ENCODE measurements at regions not wholly inside any gene's neighbourhood (a gene's known extent, or its start where the extent isn't known, plus 50 kb on each side); places are given as distances from the start of the nearest gene placed in this dataset.
"Not testable (repeated sequence)": the region's sequence is repeated elsewhere in the genome, so short reads cannot be mapped to it uniquely, and the experiment has no call there.

DNA sequence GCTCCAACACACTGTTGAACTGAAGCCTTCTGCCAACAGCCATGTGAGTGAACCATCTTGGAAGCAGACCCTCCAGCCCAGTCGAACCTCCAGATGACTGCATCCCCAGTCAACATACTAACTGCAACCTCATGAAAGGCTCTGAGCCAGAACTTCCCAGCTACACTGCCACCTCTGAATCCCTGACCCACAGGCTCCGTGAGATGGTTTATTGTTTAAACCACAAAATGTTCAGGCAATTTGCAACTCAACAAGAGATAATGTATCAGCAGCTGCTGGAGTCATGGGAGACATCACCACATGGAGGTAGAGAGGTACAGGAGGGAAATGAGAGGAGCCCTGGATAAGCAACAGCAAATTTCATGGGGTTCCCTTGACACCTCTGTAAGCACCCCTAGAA is 266.4 kb upstream of the NBEA start:
- no peak for DNase-seq (ENCODE audit: low read depth in 3 of 3)

- DNase-seq (ENCODE audit: low read depth in 3 of 3): no peak
Observed at GRCh38 chr13:34678154-34678553, 263.9 kb upstream of the NBEA start.

DNA sequence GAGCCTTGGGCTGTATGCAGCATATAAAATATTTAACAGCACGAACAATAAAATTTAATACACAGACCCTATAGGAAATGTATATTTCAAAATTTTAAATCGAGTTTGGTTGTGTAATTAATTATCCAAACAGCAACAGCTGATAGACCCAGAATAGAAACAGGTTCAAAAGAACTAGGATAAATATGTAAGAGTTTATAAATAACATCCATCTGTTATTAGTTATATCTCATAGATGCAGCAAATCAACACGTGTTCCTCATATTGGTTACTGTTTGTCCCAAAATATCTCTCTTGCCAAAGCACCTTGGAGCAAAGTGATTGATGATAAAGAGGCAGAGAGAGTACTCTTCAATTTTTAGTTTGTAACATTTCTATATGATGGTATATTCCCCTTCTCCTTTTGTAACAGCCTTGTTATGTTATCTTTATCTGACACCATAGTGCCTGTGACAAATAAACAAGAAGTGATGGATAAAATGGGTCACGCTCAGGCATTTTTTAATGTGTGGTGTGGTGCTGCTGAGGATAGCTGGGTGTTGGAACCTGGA is 260.6 kb upstream of the NBEA start:
- DNase-seq (ENCODE audit: low read depth in 3 of 3): no peak

GRCh38 chr13:34695063-34695462 is 247.0 kb upstream of the NBEA start:
- no peak for DNase-seq (ENCODE audit: low read depth in 3 of 3)

DNA sequence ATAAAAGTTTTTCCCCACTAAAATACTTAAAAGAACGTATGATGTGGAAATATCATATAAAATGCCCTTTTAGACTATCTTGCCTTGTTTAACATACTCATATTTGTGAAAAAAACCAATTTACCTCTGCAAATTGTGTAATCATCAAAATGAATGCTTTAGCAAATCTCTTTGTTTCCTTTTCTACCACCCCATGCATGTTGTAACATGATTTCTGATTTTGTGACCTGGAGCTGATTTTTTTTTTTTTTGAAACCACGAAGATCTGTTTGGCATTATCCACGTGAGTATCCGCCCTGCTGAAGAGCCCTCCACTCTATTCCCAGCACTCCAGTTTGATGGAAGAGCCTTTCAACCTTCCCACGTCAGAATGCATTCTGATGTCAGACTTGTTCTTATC is 245.8 kb upstream of the NBEA start:
- no peak for DNase-seq (ENCODE audit: low read depth in 3 of 3)

DNA sequence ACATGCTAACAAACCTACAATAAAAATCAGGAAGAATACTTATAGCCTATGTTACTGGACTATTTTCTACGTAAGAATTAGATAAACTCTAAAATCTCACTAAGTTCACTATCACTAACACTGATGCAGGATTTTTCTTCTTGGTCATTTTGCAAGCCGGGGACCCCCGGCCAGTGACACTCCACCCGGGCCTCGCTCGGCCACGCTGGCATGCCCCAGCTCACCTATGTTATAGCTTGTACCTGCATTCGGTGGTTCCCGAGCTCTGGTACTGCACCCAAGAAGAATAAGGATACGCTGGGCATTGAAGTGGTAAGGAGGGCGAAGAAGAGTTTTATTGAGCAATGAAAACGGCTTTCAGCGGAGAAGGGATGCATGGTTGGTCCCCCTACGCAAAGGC is 245.3 kb upstream of the NBEA start:
- DNase-seq (ENCODE audit: low read depth in 3 of 3): no peak

DNA sequence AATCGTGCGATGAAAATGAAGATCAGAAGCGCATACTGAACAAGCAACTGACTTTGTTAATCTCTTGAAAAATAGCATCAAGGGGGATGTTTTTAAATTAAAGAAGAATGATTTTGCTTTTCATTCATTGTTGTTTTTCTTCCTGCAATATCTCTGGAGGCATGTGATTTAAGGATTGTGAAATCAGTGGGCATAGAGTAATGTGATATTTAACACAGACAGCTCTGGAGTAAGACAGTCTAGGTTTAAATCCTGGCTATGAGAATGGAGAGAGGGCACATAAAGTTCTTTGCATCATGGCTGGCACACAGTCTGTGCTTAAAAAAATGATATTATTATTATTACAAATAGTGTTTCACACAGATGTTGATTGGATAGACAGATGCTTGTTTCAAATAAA is 243.1 kb upstream of the NBEA start:
- DNase-seq (ENCODE audit: low read depth in 3 of 3): no peak

- DNase-seq (ENCODE audit: low read depth in 3 of 3): no peak
Observed at GRCh38 chr13:34700155-34700554, 241.9 kb upstream of the NBEA start.

- DNase-seq (ENCODE audit: low read depth in 3 of 3): no peak
Observed at GRCh38 chr13:34701919-34702318, 240.2 kb upstream of the NBEA start.

- DNase-seq (ENCODE audit: low read depth in 3 of 3): no peak
Observed at GRCh38 chr13:34708566-34709313, 233.3 kb upstream of the NBEA start.

DNA sequence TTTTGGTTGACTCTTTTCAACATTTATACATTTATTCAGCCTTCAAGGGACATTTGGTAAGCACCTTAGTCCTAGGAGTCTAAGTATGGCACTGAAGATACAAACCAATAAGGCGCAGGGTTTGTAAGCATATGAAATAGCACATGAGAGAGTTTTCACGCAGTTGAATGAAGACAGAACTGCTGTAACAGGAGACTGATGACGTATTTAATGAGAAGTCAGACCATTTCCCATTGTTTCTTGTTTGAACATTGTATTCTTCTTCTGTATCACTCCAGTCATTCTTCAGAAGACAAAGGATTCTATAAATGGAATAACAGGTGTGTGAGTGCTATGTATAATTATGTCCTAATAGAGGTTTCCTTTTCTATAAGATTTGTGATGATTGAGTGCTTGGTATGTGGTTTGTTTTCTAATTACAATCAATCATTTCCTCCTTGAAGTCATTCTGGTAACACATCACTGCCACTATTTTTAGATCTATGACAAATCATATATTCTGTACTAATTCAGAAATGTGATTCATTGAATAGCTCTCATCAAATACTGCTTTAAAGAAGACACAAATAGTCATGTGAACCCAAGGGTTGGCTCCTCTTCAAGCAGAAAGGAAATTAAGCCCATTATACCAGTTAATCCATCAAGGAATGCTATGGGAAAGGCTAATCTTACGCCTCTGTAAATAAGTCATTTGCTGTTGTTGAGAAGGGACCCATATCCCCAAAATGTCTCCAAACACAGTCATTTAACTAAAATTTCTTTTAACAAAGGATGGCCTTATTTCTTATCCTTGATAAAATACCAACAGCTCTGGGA is 222.8 kb upstream of the NBEA start:
- no peak for DNase-seq (ENCODE audit: low read depth in 3 of 3)

DNA sequence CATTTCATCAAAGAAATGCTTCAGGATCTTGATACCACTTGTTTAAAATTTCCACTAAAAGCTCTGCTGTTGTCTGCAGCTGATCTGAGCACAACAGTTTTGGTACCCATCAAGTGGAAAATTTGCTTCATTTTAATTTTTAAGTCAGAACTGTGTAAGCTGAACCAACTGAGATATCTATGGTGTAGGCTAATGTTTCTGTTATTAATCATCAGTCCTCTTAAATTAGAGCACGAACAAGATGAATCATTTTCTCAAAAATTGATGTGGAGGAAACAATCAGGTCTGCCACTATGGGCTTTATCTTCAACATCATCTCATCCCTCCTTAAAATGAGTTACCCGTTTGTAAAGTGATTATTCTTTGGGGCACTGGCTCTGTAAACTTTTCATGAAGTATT is 221.5 kb upstream of the NBEA start:
- DNase-seq (ENCODE audit: low read depth in 3 of 3): no peak

GRCh38 chr13:34721631-34722595 is 220.2 kb upstream of the NBEA start:
- no peak for DNase-seq (ENCODE audit: low read depth in 3 of 3)

GRCh38 chr13:34722922-34723321 is 219.1 kb upstream of the NBEA start:
- no peak for DNase-seq (ENCODE audit: low read depth in 3 of 3)

DNA sequence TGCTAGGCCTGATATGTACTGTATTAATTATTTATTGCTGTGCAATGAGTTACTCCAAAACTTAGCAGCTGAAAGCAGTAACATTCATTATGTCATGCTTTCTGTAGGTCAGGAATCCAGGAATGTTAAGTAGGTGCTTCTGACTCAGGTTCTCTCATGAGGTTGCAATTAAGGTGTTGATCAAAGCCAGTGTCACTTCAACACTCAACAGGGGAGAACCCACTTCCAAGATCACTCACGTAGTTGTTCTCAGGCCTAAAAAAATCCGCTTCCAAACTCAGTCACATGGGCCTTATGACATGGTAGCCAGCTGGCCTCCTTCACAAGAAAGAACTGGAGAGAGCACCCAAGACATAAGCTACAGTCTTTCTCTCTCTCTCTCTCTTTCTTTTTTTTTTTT is 211.1 kb upstream of the NBEA start:
- no peak for DNase-seq (ENCODE audit: low read depth in 3 of 3)

DNA sequence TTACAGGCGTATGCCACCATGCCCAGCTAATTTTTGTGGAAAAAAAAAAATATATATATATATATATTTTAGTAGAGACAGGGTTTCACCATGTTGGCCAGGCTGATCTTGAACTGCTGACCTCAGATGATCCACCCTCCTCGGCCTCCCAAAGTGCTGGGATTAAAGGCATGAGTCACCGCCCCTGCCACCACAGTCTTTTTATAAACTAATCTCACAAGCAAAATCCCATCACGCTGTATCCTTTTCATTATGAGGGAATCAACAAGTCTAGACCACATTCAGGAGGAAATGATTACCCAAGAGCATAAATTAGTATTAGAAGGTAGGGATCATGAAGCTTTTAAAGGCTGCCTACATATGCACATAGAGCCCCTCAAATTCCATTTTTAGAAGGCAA is 210.6 kb upstream of the NBEA start:
- DNase-seq (ENCODE audit: low read depth in 3 of 3): no peak

GRCh38 chr13:34733721-34734120 is 208.3 kb upstream of the NBEA start:
- no peak for DNase-seq (ENCODE audit: low read depth in 3 of 3)

- no peak for DNase-seq (ENCODE audit: low read depth in 3 of 3)
Observed at GRCh38 chr13:34734932-34735331, 207.1 kb upstream of the NBEA start.

GRCh38 chr13:34738254-34738992 is 203.6 kb upstream of the NBEA start:
- DNase-seq (ENCODE audit: low read depth in 3 of 3): no peak

DNA sequence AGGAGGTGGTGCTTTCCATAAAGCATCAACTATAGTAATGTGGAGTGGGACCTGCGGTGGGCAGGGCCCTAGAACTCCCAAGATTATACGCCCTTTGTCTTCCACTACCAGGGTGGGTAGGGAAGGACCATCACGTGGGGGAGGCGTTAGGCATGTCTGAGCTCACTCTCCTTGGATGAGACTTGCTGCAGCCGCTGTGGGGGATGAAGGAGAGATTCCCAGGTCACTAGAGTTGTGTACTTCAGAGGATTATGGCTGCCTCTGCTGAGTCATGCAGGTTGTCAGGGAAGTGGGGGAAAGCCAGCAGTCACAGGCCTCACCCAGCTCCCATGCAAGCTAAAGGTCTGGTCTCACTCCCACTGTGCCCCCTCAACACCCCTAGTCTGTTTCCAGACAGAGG is 195.0 kb upstream of the NBEA start:
- not testable (repeated sequence) for DNase-seq (ENCODE audit: low read depth in 3 of 3)

DNA sequence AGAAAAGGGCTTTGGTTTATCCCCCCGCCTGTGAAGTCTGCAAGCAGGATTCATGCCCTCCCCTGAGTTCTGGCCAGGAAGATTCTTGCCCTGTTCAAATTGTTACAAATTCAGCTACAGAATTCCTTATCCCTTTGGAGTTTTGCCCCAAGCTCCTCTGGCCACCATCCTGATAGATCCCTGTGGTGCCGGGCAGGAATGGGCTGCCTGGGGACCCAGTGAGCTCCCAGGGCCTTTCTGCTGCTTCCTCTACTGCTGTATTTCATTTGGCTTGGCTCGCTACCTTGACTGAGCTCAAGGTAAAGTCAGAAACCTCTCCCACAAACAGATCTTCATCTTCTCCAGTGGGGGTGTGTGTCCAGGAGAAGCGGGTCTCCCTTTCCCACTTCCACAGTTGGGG is 194.6 kb upstream of the NBEA start:
- DNase-seq (ENCODE audit: low read depth in 3 of 3): no peak
